GM19463 (cell line): ENCODE measurements at regions not wholly inside any gene's neighbourhood (a gene's known extent, or its start where the extent isn't known, plus 50 kb on each side); places are given as distances from the start of the nearest gene placed in this dataset.
"Not testable (repeated sequence)": the region's sequence is repeated elsewhere in the genome, so short reads cannot be mapped to it uniquely, and the experiment has no call there.

Source experiments
- ATAC-seq: cut with Tn5 transposase; IDR thresholded peaks from one replicate; pipeline ENCODE4 v1.9.1; 2021; ENCODE audit warnings: mild to moderate bottlenecking, moderate library complexity; ENCODE audit not compliant: unreplicated experiment

DNA sequence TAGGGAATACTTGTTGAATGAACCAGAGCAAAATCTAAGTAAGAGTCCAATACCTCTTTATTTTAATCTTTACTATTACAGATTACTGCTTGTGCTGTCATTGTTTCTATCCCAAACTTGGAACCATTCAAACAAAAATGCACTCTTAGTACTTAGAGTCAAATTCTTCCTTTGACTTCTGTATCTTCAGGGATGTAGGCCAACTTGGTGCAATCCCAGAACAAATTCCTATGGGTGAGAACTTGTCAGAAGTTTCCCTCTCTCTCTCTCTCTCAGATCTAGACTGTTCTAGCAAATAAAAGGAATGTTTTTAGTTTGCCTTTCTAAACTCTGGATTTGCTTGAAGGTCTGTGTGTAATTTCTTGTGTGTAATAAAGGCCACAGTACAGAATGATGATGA is 329.0 kb upstream of the TMTC4 start:
- no peak for ATAC-seq

DNA sequence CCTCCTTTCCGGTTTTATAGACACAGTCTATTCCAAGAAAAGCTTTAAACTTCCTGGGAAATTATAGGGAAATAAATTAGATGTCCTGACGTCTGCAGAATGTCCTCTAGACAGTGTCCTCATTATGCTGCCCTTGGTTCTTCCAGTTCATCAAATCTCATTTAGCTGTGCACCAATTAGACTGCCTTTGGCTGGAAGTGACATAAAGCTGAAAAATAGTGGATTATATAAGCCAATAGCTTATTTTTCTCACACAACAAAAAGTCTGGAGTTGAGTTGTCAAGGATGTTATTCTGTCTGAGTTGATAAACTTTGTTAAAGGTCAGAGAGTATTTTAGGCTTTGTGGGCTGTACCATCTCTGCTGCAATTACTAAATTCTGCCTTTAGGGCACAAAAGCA is 314.8 kb upstream of the TMTC4 start:
- ATAC-seq, result no peak

DNA sequence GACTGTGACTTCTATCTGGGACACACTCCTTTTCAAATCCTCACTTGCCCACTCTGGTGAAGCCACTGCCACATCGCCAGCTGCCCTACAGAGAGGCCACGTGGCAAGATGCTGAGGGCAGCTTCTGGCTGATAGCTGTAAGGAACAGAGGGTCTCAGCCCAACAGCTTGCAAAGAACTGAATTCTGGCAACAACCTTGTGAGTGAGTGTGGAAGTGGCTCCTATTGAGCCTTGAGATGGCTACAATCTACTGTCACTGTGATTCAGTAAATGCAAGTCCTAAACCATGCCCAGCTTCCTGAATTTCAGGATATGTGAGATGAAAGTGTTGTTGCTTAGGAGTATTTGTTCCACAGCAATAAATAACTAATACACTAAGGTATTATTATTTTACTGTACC is 314.3 kb upstream of the TMTC4 start:
- no peak for ATAC-seq

DNA sequence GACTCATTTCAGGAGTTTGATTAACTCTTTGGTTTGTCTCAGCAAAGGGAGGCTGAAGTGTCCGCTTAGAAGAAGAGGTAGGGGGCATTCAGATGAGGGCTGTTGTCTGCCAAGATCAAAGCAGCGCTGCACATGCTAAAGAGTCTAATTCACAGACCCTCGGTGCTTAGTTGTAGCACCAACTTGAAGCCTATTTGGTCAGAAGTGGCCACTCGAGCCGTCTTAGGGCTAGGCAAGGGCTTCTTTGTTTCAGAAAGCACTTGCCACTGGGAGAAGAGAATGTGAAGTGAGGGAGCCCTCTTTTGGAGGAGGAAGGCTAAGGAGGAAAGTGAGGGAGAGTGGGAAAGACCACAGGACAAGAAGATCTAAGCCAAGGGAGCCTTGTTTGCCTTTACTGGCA is 313.4 kb upstream of the TMTC4 start:
- ATAC-seq, result no peak

DNA sequence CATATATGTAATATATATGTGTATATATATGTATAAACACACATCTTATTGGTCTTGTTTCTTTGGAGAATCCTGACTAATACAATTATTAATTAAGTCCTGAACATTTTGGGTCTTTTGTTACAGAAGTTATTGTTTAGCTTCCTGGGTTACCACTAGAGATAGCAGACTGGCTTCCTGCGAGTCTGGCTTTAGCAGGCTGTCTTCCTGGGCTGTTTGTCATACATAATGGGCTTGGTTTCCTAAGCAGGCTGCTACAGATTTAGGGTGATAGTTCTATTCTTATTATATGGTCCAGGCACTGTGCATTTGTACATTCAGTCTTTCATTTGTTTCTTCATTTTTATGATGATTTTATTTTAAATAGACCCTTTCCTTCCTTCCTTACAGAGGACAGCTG is 312.0 kb upstream of the TMTC4 start:
- ATAC-seq, result no peak

DNA sequence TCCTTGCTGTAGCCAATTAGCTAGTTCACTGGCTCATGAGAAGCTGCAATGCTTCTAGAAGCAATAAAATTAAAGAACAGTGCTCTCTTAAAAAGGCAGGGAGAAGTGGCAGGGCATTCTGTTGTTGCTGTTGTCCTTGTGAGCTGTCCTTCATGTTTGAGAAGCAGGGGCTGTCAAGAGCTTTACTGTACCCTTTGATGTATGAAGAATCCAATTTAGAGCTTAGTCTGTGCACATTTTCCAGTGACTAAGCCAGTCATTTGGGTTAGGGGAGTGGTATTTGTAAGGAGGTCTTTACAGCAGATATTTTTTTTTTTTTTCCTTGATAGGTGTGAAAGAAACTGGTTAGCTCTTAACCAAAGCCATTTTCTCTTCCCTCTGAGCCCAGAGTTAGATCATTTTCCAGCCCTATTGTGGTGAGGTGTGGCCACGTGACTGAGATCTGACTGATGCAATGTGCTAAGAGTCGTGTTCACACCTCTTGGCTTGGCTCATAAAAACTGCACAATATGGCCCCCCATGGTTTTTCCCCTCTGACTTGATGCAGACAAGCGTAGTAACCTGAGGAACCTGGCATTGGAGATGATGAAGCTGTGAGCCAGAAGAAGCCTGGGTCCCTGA is 309.6 kb upstream of the TMTC4 start:
- ATAC-seq, result no peak

DNA sequence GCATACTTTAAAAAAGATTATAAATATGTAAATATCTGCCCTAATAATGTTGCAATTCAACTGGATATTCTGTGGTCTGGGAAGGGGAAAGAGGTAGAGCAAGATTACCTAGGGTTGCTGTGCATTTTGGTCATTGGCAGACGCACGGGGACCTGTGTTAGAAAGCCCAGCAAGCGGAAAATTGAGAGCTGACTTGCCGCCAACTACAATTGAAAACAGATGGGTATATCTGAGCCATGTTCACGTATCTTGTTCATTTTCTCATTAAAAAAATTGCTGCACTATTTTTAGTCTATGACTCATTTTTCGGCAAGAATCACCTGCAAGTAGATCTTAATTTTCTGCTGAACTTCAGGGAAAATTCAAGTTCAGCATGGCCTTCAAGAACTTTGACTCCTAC is 308.5 kb upstream of the TMTC4 start:
- no peak for ATAC-seq

DNA sequence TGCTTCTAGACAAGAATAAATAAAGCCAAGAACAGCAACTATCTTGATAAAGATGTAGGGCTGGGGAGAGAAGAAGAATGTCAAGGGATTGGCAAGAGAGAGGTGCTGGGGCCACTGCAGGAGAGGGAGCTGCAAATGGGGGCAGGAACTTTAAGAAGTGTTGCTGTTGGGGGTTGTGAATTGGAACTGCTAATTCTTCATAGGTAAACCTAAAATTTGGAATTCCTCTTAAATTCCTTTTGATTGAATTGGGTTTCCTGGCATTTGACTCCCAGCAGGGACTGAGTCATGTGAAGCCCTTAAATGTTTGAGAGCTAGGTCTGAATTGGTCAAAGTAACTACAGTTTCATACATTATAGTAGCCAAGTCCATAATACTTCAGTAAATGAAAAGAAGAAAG is 305.6 kb upstream of the TMTC4 start:
- ATAC-seq, result no peak

DNA sequence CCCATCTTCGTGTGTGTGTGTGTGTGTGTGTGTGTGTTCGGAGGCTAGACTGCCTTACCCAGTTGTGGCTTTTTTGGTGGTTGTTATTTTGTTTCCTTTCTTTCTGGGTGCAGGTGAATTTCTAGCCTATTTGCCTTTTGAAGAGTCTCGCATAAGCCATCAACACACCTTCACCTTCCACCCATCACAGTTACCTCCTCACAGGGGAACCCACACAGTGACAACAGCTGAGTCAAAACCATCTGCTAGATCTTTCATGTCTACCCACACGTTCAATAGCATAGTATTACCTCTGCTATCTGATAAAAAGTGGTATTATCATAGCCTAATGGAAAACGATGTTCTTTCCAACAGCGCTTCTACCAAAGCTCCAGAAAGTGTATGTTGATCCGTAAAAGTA is 303.2 kb upstream of the TMTC4 start:
- ATAC-seq, result no peak

DNA sequence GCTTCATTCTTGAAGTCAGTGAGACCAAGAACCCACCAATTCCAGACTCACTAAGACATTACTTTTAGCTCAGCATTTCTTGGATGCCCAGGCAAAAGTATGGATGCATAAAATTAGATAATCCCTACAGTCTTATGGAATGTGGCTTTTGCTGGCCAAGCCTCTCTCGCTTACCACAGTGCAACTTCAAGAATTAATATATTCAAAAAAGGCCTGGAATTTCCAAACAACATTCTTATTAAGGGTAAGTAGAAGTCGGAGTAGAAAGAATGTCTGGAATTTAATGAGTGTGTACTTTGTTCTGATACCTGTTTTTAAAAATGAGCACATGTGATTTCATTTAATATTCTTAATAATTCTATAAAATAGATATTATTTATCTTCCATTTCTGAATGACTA is 302.4 kb upstream of the TMTC4 start:
- ATAC-seq, result no peak

DNA sequence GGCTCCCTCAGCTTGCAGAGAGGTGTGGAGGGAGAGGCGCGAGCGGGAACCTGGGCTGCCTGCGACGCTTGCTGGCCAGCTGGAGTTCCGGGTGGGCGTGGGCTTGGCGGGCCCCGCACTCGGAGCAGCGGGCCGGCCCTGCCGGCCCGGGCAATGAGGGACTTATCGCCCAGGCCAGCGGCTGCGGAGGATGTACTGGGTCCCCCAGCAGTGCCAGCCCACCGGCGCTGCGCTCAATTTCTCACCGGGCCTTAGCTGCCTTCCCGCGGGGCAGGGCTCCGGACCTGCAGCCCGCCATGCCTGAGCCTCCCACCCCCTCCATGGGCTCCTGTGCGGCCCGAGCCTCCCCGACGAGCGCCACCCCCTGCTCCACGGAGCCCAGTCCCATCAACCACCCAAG is 301.1 kb upstream of the TMTC4 start:
- ATAC-seq, result not testable (repeated sequence)

DNA sequence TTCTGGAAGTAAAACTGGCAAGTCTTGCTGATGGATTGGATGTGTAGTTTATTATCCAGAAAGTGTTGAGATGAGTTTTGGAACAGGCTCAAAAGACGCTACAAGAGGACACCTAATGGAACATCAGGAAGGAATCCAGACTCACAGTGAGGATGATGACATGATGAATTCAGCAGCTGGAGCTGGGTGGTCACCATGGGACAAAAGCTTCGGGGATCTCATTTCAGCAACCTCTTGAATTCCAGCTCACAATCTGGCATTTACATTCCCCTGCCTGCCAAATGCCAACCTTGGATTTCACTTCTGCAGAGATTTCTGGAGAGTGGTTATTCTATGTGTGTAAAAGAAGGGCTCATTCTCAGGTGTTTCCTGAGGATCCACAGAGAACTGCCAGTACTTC is 288.0 kb upstream of the TMTC4 start:
- ATAC-seq, result no peak

DNA sequence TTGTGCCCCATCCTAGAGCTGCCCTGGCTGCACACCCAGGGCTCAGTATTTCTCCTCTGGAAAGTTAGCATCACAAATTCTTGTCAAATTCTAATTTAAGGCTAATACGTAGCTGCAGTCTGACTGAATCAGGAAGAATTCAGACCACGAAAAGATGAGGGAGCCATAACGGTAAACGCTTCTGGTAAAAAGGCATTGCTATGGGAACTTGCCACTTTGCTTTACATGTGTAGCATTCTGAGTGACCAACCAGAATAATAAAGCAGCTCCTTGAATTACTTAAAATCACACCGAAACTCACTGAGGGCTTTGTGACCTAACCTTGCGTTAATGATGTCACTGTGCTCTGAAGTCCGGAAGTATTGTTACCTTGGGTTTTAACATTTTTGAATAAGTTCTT is 286.6 kb upstream of the TMTC4 start:
- ATAC-seq, result no peak

DNA sequence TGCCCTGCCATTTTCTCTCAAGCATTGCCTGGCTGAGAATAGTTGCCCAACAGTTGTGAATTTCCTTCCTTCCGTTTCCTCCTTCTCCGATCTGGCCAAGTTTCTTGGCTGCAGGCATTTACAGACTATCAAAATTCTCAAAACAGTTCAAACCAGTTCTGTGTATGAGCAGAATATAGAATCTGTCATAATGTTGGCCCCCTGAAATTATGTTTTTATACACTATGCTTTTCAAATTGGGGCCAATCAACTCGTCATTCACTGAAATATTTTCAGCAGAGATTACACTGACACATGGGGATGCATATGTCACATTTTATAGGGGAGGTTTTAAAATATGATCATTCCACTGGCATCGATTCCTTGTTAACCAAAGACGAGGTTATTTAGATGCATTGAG is 284.2 kb upstream of the TMTC4 start:
- no peak for ATAC-seq

DNA sequence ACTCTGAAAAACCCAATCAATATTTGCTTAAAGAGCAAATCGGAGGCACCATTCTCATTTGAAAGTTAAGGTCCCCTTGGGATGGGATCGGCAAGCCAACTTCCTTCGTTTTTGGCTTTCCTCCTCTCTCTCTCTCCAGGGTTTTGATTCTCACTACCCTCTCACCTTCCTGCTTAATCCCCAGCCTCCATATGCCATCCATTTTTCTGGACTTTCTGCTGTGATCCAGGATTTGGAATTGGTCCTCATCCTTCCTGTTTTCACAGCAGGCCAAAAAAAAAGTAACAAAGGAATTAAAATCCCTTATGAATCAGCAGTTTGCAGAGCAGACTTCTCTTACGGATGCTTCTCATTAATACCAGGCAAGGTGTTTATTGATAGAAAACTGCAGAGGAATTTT is 283.1 kb upstream of the TMTC4 start:
- ATAC-seq, result no peak

DNA sequence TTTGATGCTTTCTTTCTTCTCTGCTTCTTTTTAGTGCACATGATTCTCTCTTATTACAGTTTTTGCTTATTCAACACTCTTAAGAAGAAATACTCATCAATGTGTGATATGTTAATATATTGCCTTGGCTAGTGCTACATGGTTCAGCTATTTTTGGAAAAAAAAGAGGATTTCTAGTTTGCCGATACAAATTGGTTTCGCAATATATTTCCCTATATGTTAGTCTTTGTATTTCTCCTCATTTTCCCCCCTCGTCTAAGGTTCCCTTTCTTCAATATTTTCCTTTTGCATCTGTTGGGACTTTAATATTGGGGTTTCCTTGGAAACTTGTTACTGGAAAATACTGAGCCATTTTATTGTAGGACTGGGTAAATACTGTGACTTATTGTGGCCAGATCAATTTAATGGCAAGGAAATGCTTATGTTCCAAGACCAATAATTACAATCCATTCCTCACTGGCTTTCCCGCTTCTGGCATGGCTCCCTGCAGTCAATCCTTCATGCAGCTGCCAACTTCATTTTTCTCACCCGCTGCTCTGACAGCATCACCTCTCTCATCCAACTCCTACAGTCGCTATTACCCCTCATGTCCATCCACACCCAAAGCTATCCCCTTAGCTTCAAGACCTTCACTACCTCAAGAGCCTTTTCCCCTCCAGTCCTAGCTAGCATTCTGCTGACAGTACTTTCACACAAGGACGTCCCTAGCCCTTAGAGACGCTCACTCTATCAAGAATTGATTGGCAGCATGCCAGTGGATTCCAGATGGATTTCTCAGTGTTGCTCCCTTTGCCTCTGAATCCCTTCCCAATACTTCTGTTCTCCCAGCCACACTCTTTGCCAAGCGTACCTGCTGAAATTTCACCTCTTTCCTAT is 280.1 kb upstream of the TMTC4 start:
- no peak for ATAC-seq

DNA sequence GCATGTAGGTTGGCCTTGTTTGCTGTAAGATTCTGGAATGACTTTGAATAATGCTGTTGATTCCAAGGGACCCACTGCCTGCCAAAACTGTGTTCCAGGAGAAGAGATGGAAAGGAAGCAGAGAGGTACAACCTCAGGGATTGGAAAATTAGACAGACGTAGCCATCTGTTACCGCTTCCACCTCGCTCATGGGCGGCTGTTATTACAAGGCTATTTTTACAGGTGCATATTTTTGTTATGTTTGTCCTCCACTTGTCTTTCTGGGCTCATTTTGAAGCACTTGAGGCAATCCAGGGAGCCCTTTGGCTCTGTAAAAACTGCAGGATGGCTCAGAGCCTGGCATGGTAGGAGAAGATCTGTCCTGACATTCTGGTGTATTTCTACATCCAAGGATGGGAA is 276.4 kb upstream of the TMTC4 start:
- no peak for ATAC-seq

DNA sequence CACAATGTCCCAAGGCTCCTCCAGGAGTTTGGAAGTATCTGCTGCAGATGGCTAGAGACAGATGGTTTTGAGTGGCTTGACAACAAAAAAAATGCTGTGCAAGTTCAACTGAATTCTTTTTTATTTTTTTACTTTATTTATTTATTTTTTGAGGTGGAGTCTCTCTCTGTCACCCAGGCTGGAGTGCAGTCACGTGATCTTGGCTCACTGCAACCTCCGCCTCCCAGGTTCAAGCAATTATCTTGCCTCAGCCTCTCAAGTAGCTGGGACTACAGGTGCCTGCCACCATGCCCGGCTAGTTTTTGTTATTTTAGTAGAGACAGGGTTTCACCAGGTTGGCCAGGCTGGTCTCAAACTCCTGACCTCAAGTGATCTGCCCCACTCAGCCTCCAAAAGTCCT is 274.3 kb upstream of the TMTC4 start:
- ATAC-seq, result not testable (repeated sequence)

DNA sequence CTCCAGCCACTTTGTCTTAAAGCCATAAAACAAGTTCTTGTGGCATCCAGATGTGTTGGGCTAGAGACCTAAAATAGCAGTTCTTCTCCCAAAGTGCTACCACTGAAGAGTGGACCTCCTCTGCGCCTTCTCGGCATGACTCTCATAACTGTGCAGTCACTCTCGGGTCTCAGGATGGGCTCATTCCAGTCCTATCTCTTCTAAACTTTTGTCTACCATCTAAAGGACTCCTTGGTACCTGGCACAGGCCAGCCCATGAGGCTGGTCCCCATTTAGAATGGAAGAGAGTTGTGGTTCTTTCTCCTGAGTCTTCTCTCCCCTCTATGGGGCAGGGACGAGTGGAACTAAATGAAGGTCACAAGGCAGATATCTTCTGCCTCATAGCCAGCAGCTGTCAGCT is 272.0 kb upstream of the TMTC4 start:
- ATAC-seq, result no peak

DNA sequence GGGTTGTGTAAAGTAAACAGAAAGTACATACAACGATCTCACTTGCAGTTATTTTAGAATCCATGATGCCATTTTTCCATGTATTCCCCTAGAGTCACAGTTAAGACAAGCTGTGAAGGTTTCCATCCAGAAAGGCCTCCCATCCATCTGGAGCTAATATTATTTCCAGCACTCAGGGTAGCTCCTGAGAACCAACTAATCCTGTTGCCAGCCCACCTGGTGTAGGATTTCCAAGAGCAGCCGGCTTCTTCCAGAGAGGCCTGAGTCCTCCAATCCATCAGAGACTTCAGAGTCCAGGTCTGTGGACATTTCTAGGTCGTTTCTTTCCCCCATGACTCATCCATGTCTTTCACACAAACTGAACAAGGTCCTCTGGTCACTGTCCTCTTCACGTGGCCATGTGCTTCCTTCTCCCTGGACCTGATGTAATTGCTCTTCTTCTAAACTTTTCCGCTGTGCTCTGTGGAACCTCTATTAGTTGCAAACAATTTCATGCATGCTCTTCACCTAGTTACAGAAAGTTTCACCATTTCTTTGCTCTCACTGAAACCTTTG is 270.3 kb upstream of the TMTC4 start:
- no peak for ATAC-seq

DNA sequence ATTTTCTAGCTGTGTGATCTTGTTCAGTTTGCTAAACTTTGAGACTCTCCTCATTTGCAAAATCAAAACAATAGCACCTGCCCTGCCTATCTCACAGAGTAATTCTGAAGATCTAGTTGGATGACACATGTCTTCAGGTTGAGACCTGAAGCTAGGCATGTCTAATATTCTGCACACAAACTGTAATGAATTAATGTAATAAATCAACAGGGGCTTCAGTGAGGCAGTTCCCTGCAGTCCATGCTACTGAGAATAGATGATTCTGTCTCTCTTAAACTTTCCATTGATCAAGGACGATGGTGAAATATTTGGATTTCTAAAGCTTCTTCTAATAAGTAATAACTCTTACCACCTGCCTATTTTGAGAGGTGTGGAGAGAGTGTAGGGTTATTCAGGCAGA is 268.1 kb upstream of the TMTC4 start:
- ATAC-seq, result no peak
